ENCODE measurements at regions not wholly inside any gene's neighbourhood (a gene's known extent, or its start where the extent isn't known, plus 50 kb on each side); places are given as distances from the start of the nearest gene placed in this dataset.
"Not testable (repeated sequence)": the region's sequence is repeated elsewhere in the genome, so short reads cannot be mapped to it uniquely, and the experiment has no call there.

DNA sequence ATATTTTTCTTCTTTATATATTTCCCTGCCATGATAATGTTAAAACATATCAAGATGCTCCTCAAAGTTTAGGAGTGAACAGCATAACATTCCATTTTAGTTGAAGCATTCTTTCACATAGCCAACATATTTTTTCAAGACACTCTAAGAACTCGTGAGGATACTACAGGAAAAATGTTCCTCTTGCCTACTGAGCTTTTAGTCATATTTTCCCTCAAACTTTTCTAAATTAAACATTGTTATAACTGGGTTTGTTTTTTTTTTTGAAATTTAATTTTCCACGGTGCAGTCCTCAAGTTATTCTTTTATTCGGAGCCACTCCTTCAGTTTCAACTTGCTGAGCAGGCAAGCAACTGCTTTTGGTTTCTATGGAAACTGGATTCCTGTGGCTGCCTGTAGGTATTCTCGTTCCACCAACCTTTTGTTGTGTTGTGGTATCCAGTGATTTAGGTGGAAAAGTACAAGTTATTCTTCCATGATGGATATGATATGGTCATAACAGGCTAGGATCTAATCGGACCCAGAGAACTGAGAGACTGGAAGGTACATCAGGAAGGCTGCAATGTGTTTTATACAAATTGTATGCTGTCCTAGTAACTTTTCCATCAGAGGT lies 248.0 kb downstream of the TRIML1 start:
- no peak for TF ChIP-seq POLR2AphosphoS5 (IDR thresholded peaks at IDR 0.05; ENCODE audit: low read depth, low read length)
- TF ChIP-seq TAF1 (IDR thresholded peaks at IDR 0.05; ENCODE audit: borderline replicate concordance, low read depth, low read length) = no peak
- FAIRE-seq = no peak

DNA sequence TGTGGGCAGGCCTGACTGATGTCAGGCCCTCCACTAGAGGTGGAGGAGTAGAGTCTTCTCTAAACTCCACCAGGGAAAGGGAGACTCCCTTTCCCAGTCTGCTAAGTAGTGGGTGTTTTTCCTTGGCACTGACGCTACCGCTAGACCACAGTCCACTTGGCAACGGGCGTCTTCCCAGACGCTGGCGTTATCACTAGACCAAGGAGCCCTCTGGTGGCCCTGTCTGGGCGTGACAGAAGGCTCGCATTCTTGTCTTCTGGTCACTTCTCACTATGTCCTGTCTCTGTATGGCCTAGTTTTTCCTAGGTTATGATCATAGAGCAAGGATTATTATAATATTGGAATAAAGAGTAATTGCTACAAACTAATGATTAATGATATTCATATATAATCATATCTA lies 252.1 kb downstream of the TRIML1 start:
- FAIRE-seq; DNase-seq (ENCODE audit: insufficient read length): not testable (repeated sequence)

More for the DNA sequence above, 248.0 kb downstream of the TRIML1 start:
- no peak for DNase-seq (ENCODE audit: insufficient read length)

DNA sequence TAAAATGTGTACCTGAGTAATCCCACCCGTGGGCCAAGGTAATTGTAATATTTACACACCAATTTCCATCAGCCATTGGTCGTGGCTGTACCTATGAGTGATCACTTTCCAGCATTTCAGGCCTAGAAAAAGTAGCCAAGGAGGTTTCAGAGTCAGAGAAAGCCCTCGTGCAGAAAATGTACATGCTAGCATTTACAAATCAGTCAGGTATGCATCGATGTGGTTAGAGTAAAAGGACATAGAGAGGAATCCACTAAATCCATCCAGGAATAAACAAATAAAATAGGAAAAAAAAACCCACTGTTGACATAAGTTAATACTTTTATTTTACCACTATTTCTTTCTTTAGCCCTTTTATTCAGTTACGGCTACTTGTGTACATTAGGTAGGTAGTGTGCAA lies 256.8 kb downstream of the TRIML1 start:
- FAIRE-seq = no peak
- DNase-seq (ENCODE audit: insufficient read length) = no peak
- TF ChIP-seq TAF1 (IDR thresholded peaks at IDR 0.05; ENCODE audit: borderline replicate concordance, low read depth, low read length) (no peak), POLR2A (IDR thresholded peaks at IDR 0.05; ENCODE audit: low read depth, low read length) (no peak), POLR2AphosphoS5 (IDR thresholded peaks at IDR 0.05; ENCODE audit: low read depth, low read length) (no peak)

DNA sequence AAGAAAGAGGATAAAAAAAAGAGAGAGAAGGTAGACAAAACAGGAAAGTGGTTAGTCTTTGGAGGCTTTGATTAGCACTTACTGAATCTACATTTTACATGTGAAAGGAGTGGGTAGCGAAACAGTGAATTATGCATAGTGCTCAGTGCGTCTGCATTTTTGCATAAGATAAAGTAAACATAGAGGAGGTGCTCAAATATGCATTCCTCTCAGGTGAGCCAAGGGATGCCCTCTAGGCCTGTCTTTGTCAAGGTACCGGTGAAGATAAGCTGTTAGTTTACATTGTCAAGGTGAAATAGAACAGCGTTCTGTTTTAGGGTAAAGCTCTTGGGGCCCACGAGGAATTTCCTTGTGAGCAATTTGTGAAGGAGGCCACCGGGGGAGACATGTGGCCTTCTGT lies 260.6 kb downstream of the TRIML1 start:
- DNase-seq (ENCODE audit: insufficient read length) (no peak), FAIRE-seq (no peak)
- TF ChIP-seq POLR2A (IDR thresholded peaks at IDR 0.05; ENCODE audit: low read depth, low read length) (no peak), POLR2AphosphoS5 (IDR thresholded peaks at IDR 0.05; ENCODE audit: low read depth, low read length) (no peak), TAF1 (IDR thresholded peaks at IDR 0.05; ENCODE audit: borderline replicate concordance, low read depth, low read length) (no peak)

DNA sequence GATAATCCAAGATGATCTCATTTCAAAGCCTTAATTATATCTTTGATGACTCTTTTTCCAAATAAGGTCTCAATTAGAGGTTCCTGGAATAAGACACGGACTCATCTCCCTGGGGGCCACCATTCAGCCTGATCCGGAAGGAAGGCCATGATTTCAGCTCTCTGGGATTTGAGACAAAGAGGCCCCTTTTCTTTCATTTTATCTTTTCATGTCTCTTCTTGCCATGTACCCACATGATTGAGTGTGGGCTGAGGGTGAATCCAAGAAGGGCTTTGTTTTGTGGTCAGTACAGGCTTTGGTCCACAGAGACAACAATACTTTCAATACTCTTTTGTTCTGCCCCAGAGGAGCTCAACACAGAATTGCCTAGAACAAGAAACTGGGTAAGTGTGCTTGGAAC lies 261.2 kb downstream of the TRIML1 start:
- FAIRE-seq = no peak
- TF ChIP-seq POLR2AphosphoS5 (IDR thresholded peaks at IDR 0.05; ENCODE audit: low read depth, low read length) = no peak
- no peak for TF ChIP-seq TAF1 (IDR thresholded peaks at IDR 0.05; ENCODE audit: borderline replicate concordance, low read depth, low read length)
- no peak for TF ChIP-seq POLR2A (IDR thresholded peaks at IDR 0.05; ENCODE audit: low read depth, low read length)
- DNase-seq (ENCODE audit: insufficient read length) = no peak

DNA sequence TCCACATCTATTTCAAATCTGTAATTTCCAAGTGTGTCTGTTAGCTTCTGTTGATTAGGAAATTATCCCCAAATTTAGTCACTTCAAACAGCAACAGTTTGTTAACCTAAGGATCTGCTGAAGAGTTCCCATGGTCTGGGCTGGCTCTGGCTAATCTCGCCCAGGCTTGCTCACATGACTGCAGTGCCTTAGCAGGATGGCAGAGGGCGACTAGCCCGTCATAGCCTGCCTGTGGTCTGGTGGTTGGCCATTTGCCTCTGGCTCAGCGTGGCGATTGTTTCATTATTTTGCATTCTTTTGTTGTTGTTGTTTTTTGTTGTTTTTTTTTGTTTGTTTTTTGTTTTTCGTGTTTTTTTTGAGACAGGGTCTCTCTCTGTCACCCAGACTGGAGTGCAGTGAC lies 264.0 kb downstream of the TRIML1 start:
- TF ChIP-seq TAF1 (IDR thresholded peaks at IDR 0.05; ENCODE audit: borderline replicate concordance, low read depth, low read length) (no peak), POLR2AphosphoS5 (IDR thresholded peaks at IDR 0.05; ENCODE audit: low read depth, low read length) (no peak), POLR2A (IDR thresholded peaks at IDR 0.05; ENCODE audit: low read depth, low read length) (no peak)
- FAIRE-seq (no peak), DNase-seq (ENCODE audit: insufficient read length) (no peak)

DNA sequence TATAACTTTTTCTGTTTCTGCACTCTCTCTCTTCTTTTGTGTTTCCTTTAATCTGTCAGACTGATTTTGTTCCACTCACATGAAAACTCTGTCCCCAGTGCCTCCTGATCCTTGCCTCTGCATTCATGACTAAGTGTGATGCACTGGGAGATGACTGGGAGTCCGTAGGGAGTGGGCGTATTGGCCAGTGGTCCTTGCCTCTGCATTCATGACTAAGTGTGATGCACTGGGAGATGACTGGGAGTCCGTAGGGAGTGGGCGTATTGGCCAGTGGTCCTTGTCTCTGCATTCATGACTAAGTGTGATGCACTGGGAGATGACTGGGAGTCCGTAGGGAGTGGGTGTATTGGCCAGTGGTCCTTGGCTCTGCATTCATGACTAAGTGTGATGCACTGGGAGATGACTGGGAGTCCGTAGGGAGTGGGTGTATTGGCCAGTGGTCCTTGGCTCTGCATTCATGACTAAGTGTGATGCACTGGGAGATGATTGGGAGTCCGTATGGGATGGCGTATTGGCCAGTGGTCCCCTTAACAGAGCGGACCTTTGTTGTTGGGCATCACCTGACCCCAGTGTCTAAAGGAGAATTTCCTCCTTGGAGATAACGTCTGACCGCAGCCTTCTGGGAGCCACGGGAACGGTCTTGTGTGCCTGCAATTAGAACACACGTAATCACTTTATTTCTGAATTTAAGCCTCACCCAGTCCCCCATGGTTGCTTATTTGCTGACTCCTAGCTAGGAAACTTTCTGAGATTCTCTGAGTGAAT lies 266.0 kb downstream of the TRIML1 start:
- DNase-seq (ENCODE audit: insufficient read length); FAIRE-seq: not testable (repeated sequence)

DNA sequence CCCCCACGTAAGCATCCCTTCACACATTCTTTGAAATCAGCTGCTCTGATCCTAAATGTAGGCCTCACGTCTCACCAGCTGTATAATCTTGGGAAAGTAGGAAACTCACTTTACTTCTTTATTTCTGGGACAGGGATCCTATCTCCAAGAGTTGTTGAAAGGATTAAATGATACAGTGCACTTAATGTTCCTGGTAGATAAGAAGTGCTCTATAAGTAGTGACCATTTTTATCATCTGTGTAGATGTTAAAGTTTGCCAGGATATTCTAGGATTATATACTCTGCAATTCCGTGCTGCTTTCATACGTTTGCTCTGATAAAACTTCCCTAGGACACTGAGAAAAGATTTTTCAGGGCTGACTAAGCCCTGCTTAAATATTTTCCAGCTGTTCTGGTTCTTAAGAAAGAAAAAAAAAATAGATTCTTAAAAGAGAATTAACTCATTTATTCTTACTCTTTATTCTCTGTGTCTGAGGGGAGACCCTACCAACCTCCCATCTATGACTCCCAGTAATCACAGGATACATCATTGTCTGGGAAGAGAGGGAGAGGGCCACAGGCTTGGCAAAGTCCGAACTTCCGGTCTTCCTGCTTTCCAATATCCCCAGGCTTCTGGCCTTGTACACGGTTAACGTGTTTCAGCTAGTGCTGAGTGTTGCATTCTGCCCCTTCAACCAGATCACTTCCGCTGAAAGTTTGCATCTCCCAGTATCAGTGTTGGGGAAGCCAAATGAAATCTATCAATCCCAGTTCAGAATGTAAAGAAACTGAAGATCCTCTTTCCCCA lies 269.2 kb downstream of the TRIML1 start:
- FAIRE-seq (no peak), DNase-seq (ENCODE audit: insufficient read length) (no peak)

DNA sequence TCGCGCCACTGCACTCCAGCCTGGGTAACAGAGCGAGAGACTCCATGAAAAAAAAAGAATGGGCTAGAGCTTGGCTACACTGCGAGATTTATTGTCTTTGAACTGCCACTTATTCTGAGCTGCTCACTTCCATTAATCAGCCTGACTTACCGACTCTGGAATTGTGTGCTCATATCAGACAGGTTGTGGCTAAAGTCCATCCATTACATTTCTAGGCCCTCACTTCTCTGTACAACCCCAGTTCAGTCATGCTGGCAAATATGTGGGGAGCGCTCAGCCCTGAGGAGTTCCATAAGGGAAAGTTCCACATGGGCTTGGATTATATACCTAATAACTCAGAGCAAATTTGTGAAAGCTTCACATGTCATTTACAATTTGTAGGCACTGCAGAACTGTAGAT lies 270.6 kb downstream of the TRIML1 start:
- no peak for DNase-seq (ENCODE audit: insufficient read length)
- FAIRE-seq = no peak
- TF ChIP-seq POLR2A (IDR thresholded peaks at IDR 0.05; ENCODE audit: low read depth, low read length) (no peak), TAF1 (IDR thresholded peaks at IDR 0.05; ENCODE audit: borderline replicate concordance, low read depth, low read length) (no peak), POLR2AphosphoS5 (IDR thresholded peaks at IDR 0.05; ENCODE audit: low read depth, low read length) (no peak)

More for the DNA sequence above, 269.2 kb downstream of the TRIML1 start:
- TF ChIP-seq POLR2AphosphoS5 (IDR thresholded peaks at IDR 0.05; ENCODE audit: low read depth, low read length) = no peak

DNA sequence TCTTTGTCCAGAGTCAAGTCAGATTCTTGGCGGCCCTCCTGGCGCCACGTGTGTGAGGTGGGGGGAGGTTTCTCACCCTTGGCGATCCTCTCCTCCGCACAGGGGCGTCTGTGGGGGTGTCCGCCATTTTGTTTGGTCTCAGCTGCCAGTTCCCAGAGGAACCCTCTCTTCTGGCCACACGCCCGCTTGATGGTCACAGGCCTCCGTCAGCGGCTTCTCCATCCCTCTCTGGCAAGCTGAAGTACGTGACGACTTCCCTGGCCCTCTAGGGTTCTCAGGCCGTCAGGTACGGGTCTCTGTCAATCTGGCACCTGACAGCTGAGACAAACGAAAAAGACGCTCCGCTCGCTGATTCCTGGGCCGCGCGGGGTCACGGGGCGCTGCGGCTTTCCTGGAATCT lies 272.6 kb downstream of the TRIML1 start:
- FAIRE-seq (no peak), DNase-seq (ENCODE audit: insufficient read length) (no peak)
- TF ChIP-seq POLR2A (IDR thresholded peaks at IDR 0.05; ENCODE audit: low read depth, low read length) = no peak
- TF ChIP-seq TAF1 (IDR thresholded peaks at IDR 0.05; ENCODE audit: borderline replicate concordance, low read depth, low read length) = no peak
- TF ChIP-seq POLR2AphosphoS5 (IDR thresholded peaks at IDR 0.05; ENCODE audit: low read depth, low read length) = no peak

DNA sequence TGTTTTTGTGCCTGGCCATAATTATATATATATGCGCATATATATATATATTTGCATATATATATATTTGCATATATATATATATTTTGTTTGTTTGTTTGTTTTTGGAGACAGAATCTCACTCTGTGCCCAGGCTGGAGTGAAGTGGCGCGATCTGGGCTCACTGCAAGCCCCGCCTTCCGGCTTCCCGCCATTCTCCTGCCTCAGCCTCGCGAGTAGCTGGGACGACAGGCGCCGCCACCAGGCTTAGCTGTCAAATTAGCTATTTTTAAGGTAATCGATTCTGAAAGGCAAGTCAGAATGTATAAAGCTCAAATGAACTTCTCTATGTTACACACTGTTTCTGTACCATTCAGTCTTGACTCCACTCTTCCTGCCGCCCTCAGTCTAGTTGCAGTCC lies 273.3 kb downstream of the TRIML1 start:
- no peak for FAIRE-seq
- TF ChIP-seq POLR2AphosphoS5 (IDR thresholded peaks at IDR 0.05; ENCODE audit: low read depth, low read length) (no peak), TAF1 (IDR thresholded peaks at IDR 0.05; ENCODE audit: borderline replicate concordance, low read depth, low read length) (no peak), POLR2A (IDR thresholded peaks at IDR 0.05; ENCODE audit: low read depth, low read length) (no peak)
- DNase-seq (ENCODE audit: insufficient read length) = no peak

DNA sequence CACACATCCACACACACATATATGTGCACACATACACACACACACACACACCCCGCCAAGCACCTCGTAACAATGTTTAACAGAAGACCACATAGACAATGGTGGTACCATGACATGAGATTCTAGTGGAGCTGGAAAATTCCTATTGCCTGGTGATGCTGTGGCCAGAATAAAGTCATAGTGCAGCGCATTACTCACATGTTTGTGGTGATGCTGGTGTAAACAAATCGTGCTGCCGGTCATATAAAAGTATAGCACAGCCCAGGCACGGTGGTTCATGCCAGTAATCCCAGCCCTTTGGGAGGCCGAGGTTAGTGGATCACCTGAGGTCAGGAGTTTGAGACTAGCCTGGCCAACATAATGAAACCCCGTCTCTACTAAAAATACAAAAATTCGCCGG lies 275.2 kb downstream of the TRIML1 start:
- TF ChIP-seq POLR2AphosphoS5 (IDR thresholded peaks at IDR 0.05; ENCODE audit: low read depth, low read length) = no peak
- no peak for TF ChIP-seq TAF1 (IDR thresholded peaks at IDR 0.05; ENCODE audit: borderline replicate concordance, low read depth, low read length)
- no peak for FAIRE-seq
- no peak for DNase-seq (ENCODE audit: insufficient read length)

Data from GM12892 (cell line).